Loucy (cell line): ENCODE measurements at regions not wholly inside any gene's neighbourhood (a gene's known extent, or its start where the extent isn't known, plus 50 kb on each side); places are given as distances from the start of the nearest gene placed in this dataset.

ENCODE experiments used
- CTCF ChIP-seq: fragments of 200-600 bp; sonication (generic); conservative IDR thresholded peaks from 2 replicates; pipeline ENCODE4 v1.5.1; 2014; ENCODE audit warnings: mild to moderate bottlenecking, antibody characterized with exemption, low read length
- EZH2phosphoT487 ChIP-seq: fragments of 200-600 bp; IDR thresholded peaks from 2 replicates; pipeline ENCODE4 v1.6.1; 2018; ENCODE audit warnings: antibody characterized with exemption, mild to moderate bottlenecking, moderate library complexity, borderline replicate concordance

DNA sequence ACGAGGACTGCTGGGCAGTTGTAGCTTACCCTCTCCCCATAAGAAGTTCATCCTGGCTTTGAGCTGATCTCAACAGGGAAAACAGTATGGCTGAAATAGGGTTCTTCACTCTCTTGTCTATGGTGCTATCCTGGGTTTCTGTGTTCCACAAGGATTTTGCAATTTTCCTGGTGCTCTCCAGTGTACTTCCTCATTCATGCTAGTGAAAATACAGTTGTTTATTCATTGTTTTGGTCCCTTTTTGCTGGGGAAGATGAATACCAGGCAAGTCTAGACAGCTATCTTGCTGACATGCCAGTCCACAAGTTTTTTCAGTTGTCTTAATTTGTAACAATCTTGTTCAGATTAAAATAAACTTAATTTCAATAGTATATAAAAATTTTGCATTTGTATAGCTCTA is 306.5 kb downstream of the DLEU7 start:
- TF ChIP-seq CTCF (no peak), EZH2phosphoT487 (no peak)
